HCT116 (cell line): ENCODE measurements at regions not wholly inside any gene's neighbourhood (a gene's known extent, or its start where the extent isn't known, plus 50 kb on each side); places are given as distances from the start of the nearest gene placed in this dataset.
A peak's percentile ranks its signal among the peaks of the same experiment; 100 is the strongest.

Experiments
- ATAC-seq: fragments of 200-7000 bp; cut with Tn5 transposase; 2 replicates; pipeline ENCODE4 v1.9.1; 2020; ENCODE audit warnings: mild to moderate bottlenecking, moderate library complexity
- BruUV-seq: library from RNA; stranded (reverse); fragments of 400-500 nt; replicated peaks from 2 replicates; lab custom pipeline; 2021; lab: Mats Ljungman, UMichigan
- CTCF ChIA-PET: fragments of 300-600 bp; sonication (Branson Sonifier 250); formaldehyde crosslinking; loops from one replicate; lab custom pipeline; 2021; ENCODE audit warnings: antibody characterized with exemption; lab: Charles Lee
- POLR2A ChIA-PET: fragments of 300-600, 350-600 bp; sonication (Branson Sonifier 250); formaldehyde crosslinking; loops from one replicate; lab custom pipeline; 2021; ENCODE audit warnings: antibody characterized with exemption; lab: Charles Lee
- RAD21 ChIA-PET, 2 experiments: fragments of 300-600 bp; sonication (Branson Sonifier 250); formaldehyde crosslinking; loops; one replicate each; lab custom pipeline; 2023; ENCODE audit warnings: low total read pairs in 2 of 2; ENCODE audit not compliant: uncharacterized antibody in 2 of 2, unreplicated experiment in 2 of 2, low non-redundant PET in 1 of 2; lab: Charles Lee
- DNase-seq: peaks from one replicate; pipeline ENCODE4 v3.0.0-alpha.2; 2010; ENCODE audit warnings: low read depth, low spot score
- H2AFZ ChIP-seq: fragments of 200-600 bp; shearing (Covaris generic), sonication (generic); 2 replicates; pipeline ENCODE4 v1.6.1; 2017; ENCODE audit warnings: low read depth, mixed run types, mixed read lengths, antibody characterized with exemption, low read length; ENCODE audit not compliant: poor library complexity, severe bottlenecking
- H3K27ac ChIP-seq: 2 replicates; pipeline ENCODE4 v1.5.1; 2012; ENCODE audit warnings: low read depth, low read length
- H3K27me3 ChIP-seq: fragments of 200-600 bp; sonication (generic); 2 replicates; pipeline ENCODE4 v1.6.1; 2016; ENCODE audit warnings: mixed run types, low read length, mixed read lengths; ENCODE audit not compliant: insufficient read depth
- H3K36me3 ChIP-seq, 2 experiments: fragments of 200-500 bp in 1 of 2; fragments of 200-600 bp in 1 of 2; sonication (Bioruptor generic) in 1 of 2; sonication (generic) in 1 of 2; 2 replicates each; pipeline versions ENCODE4 v1.5.1 to v1.6.1; 2014 to 2016; ENCODE audit warnings: low read length in 2 of 2, inconsistent platforms in 1 of 2, mixed read lengths in 1 of 2, mixed run types in 1 of 2; ENCODE audit not compliant: insufficient read depth in 2 of 2, control insufficient read depth in 1 of 2
- H3K4me1 ChIP-seq, 2 experiments: fragments of 200-600 bp in 1 of 2; sonication (generic) in 1 of 2; 2 replicates each; pipeline versions ENCODE4 v1.5.1 to v1.6.1; 2012 to 2017; ENCODE audit warnings: low read length in 2 of 2, inconsistent platforms in 1 of 2, mild to moderate bottlenecking in 1 of 2, mixed read lengths in 1 of 2, mixed run types in 1 of 2, moderate library complexity in 1 of 2; ENCODE audit not compliant: insufficient read depth in 2 of 2, control insufficient read depth in 1 of 2
- H3K4me2 ChIP-seq: fragments of 200-600 bp; sonication (generic); 2 replicates; pipeline ENCODE4 v1.6.1; 2017; ENCODE audit warnings: mixed run types, low read length, mixed read lengths
- H3K4me3 ChIP-seq, 2 experiments: fragments of 200-600 bp in 1 of 2; sonication (generic) in 1 of 2; replicated peaks in 1 of 2; 2 replicates each; pipeline ENCODE4 v1.5.1; 2011 to 2016; ENCODE audit warnings: low read length in 2 of 2, control low read depth in 1 of 2, low read depth in 1 of 2, mild to moderate bottlenecking in 1 of 2, mixed read lengths in 1 of 2, mixed run types in 1 of 2
- H3K79me2 ChIP-seq: fragments of 200-600 bp; sonication (generic); 2 replicates; pipeline ENCODE4 v1.6.1; 2017; ENCODE audit warnings: mild to moderate bottlenecking, mixed run types, low read length, moderate library complexity, mixed read lengths; ENCODE audit not compliant: insufficient read depth
- H3K9ac ChIP-seq: fragments of 200-600 bp; sonication (generic); 2 replicates; pipeline ENCODE4 v1.6.1; 2016; ENCODE audit warnings: low read length, mixed read lengths
- H3K9me2 ChIP-seq: fragments of 200-600 bp; sonication (generic), shearing (Covaris generic); 2 replicates; pipeline ENCODE4 v1.6.1; 2017; ENCODE audit warnings: mixed run types, mild to moderate bottlenecking, moderate library complexity; ENCODE audit not compliant: insufficient read depth
- H3K9me3 ChIP-seq, 2 experiments: fragments of 200-500 bp in 1 of 2; fragments of 200-600 bp in 1 of 2; sonication (Bioruptor generic) in 1 of 2; sonication (generic) in 1 of 2; 2 replicates each; pipeline ENCODE4 v1.6.1; 2014 to 2017; ENCODE audit warnings: low read length in 2 of 2, mixed read lengths in 2 of 2, inconsistent platforms in 1 of 2, low read depth in 1 of 2, mild to moderate bottlenecking in 1 of 2, mixed run types in 1 of 2, moderate library complexity in 1 of 2; ENCODE audit not compliant: control insufficient read depth in 1 of 2, insufficient read depth in 1 of 2
- H4K20me1 ChIP-seq: fragments of 200-600 bp; sonication (generic), shearing (Covaris generic); 2 replicates; pipeline ENCODE4 v1.6.1; 2017; ENCODE audit warnings: mixed run types, mild to moderate bottlenecking, moderate library complexity; ENCODE audit not compliant: insufficient read depth
- CBX3 ChIP-seq: IDR thresholded peaks from 2 replicates; pipeline ENCODE4 v1.6.1; 2012; ENCODE audit warnings: low read depth
- CEBPB ChIP-seq: IDR thresholded peaks from 2 replicates; pipeline ENCODE4 v1.6.1; 2012; ENCODE audit warnings: low read depth
- ELF1 ChIP-seq: IDR thresholded peaks from 2 replicates; pipeline ENCODE4 v1.6.1; 2012; ENCODE audit warnings: low read depth, borderline replicate concordance
- EZH2phosphoT487 ChIP-seq: fragments of 200-600 bp; IDR thresholded peaks from 2 replicates; pipeline ENCODE4 v1.6.1; 2018; ENCODE audit warnings: antibody characterized with exemption, borderline replicate concordance
- JUND ChIP-seq: IDR thresholded peaks from 2 replicates; pipeline ENCODE4 v1.6.1; 2012
- POLR2A ChIP-seq: IDR thresholded peaks from 2 replicates; pipeline ENCODE4 v1.7.0; 2011; ENCODE audit warnings: borderline replicate concordance; ENCODE audit not compliant: insufficient read depth, insufficient read length; ENCODE audit errors: extremely low read depth
- POLR2AphosphoS5 ChIP-seq: IDR thresholded peaks from 2 replicates; pipeline ENCODE4 v1.6.1; 2011; ENCODE audit warnings: mild to moderate bottlenecking, low read depth, low read length, moderate library complexity
- RAD21 ChIP-seq: IDR thresholded peaks from 2 replicates; pipeline ENCODE4 v1.6.1; 2012; ENCODE audit warnings: low read depth, mild to moderate bottlenecking
- SIN3A ChIP-seq: IDR thresholded peaks from 2 replicates; pipeline ENCODE4 v1.6.1; 2012; ENCODE audit warnings: low read depth
- SRF ChIP-seq: IDR thresholded peaks from 2 replicates; pipeline ENCODE4 v1.6.1; 2012; ENCODE audit warnings: low read depth
- TCF7L2 ChIP-seq: IDR thresholded peaks from 2 replicates; pipeline ENCODE4 v1.7.0; 2011; ENCODE audit warnings: borderline replicate concordance, inconsistent platforms; ENCODE audit not compliant: insufficient read depth, insufficient read length; ENCODE audit errors: extremely low read depth
- YY1 ChIP-seq: IDR thresholded peaks from 2 replicates; pipeline ENCODE4 v1.6.1; 2011; ENCODE audit warnings: low read length, low read depth, moderate library complexity, mild to moderate bottlenecking; ENCODE audit not compliant: insufficient replicate concordance; ENCODE audit errors: extremely low read depth
- ZBTB33 ChIP-seq: IDR thresholded peaks from 2 replicates; pipeline ENCODE4 v1.6.1; 2011; ENCODE audit warnings: mild to moderate bottlenecking, low read length, moderate library complexity; ENCODE audit not compliant: insufficient replicate concordance; ENCODE audit errors: extremely low read depth
- ZFX ChIP-seq: fragments of 450-650 bp; IDR thresholded peaks from 2 replicates; pipeline ENCODE4 v1.6.1; 2017
- ZNF274 ChIP-seq: fragments of 200-500 bp; sonication (Bioruptor generic); IDR thresholded peaks from 2 replicates; pipeline ENCODE4 v1.6.1; 2014; ENCODE audit warnings: mild to moderate bottlenecking, low read depth, low read length, inconsistent platforms
- intact Hi-C: fragments of 100-400 bp; cut with micrococcal nuclease; formaldehyde crosslinking; loops from 2 replicates; pipeline ENCODE4 v1.10.0; 2022
- TF ChIP-seq, protein P1 (sequence below): IDR thresholded peaks from 2 replicates; pipeline ENCODE4 v1.6.1; 2012; ENCODE audit warnings: low read depth

GRCh38 chr14:103187911-103188310 is 64.7 kb downstream of the TNFAIP2 start:
- TF ChIP-seq, protein P1, sequence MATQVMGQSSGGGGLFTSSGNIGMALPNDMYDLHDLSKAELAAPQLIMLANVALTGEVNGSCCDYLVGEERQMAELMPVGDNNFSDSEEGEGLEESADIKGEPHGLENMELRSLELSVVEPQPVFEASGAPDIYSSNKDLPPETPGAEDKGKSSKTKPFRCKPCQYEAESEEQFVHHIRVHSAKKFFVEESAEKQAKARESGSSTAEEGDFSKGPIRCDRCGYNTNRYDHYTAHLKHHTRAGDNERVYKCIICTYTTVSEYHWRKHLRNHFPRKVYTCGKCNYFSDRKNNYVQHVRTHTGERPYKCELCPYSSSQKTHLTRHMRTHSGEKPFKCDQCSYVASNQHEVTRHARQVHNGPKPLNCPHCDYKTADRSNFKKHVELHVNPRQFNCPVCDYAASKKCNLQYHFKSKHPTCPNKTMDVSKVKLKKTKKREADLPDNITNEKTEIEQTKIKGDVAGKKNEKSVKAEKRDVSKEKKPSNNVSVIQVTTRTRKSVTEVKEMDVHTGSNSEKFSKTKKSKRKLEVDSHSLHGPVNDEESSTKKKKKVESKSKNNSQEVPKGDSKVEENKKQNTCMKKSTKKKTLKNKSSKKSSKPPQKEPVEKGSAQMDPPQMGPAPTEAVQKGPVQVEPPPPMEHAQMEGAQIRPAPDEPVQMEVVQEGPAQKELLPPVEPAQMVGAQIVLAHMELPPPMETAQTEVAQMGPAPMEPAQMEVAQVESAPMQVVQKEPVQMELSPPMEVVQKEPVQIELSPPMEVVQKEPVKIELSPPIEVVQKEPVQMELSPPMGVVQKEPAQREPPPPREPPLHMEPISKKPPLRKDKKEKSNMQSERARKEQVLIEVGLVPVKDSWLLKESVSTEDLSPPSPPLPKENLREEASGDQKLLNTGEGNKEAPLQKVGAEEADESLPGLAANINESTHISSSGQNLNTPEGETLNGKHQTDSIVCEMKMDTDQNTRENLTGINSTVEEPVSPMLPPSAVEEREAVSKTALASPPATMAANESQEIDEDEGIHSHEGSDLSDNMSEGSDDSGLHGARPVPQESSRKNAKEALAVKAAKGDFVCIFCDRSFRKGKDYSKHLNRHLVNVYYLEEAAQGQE = no peak
- TF ChIP-seq POLR2A = no peak
- TF ChIP-seq ZNF274 = no peak
- TF ChIP-seq RAD21 = no peak
- CTCF ChIA-PET = no interaction called here
- no peaks in the 10 kb centered on the region for H3K36me3 ChIP-seq
- intact Hi-C loops = no loop called here
- no peaks in the 10 kb centered on the region for H3K9me2 ChIP-seq
- H3K9me3 ChIP-seq = no peaks in the 10 kb centered on the region
- H3K4me2 ChIP-seq = no peak overlapping the region
- POLR2A ChIA-PET = no interaction called here
- H3K9ac ChIP-seq = no peak overlapping the region
- H4K20me1 ChIP-seq = no peaks in the 10 kb centered on the region
- H3K4me1 ChIP-seq = peaks cover 0 to 9% of the 10 kb centered on the region in 2 experiments; a peak in 2 of 4 replicates
- no peak overlapping the region for H2AFZ ChIP-seq
- H3K4me3 ChIP-seq = no peak overlapping the region
- ATAC-seq = no peak
- H3K27me3 ChIP-seq = no peaks in the 10 kb centered on the region
- RAD21 ChIA-PET = no interaction called here
- no peaks in the 10 kb centered on the region for H3K79me2 ChIP-seq
- no TSS peak for BruUV-seq
- no peak for DNase-seq
- no peak overlapping the region for H3K27ac ChIP-seq

- no peaks in the 10 kb centered on the region for H3K79me2 ChIP-seq
- DNase-seq (no peak), ATAC-seq (0 out of 2 replicates have a peak, but pooled peaks have one; percentile 42)
- H3K36me3 ChIP-seq = no peaks in the 10 kb centered on the region
- no peaks in the 10 kb centered on the region for H3K9me3 ChIP-seq
- peaks cover 0 to 9% of the 10 kb centered on the region in 2 experiments; a peak in 2 of 4 replicates for H3K4me1 ChIP-seq
- ChIA-PET CTCF (no interaction called here), POLR2A (no interaction called here), RAD21 (no interaction called here)
- H2AFZ ChIP-seq = no peak overlapping the region
- no peaks in the 10 kb centered on the region for H3K9me2 ChIP-seq
- H4K20me1 ChIP-seq = no peaks in the 10 kb centered on the region
- BruUV-seq = no TSS peak
- no peak overlapping the region for H3K9ac ChIP-seq
- intact Hi-C loops = no loop called here
- H3K27me3 ChIP-seq = no peaks in the 10 kb centered on the region
- H3K4me2 ChIP-seq = no peak overlapping the region
- no peak overlapping the region for H3K27ac ChIP-seq
- H3K4me3 ChIP-seq = no peak overlapping the region
- TF ChIP-seq SRF = no peak
- TF ChIP-seq POLR2A = no peak
- TF ChIP-seq EZH2phosphoT487 = no peak
- no peak for TF ChIP-seq TCF7L2
- no peak for TF ChIP-seq CBX3
- TF ChIP-seq ELF1 = no peak
- TF ChIP-seq POLR2AphosphoS5 = no peak
- TF ChIP-seq ZBTB33 = no peak
- no peak for TF ChIP-seq SIN3A
- no peak for TF ChIP-seq YY1
- no peak for TF ChIP-seq ZFX
- TF ChIP-seq JUND = no peak
- TF ChIP-seq CEBPB = no peak
These were observed 65.7 kb downstream of the TNFAIP2 start for GRCh38 chr14:103188810-103189480.
